ENCODE measurements at regions not wholly inside any gene's neighbourhood (a gene's known extent, or its start where the extent isn't known, plus 50 kb on each side); places are given as distances from the start of the nearest gene placed in this dataset.

- no peak for TF ChIP-seq POLR2AphosphoS5 (IDR thresholded peaks at IDR 0.05; ENCODE audit: low read depth, low read length)
- no peak for TF ChIP-seq POLR2A (IDR thresholded peaks at IDR 0.05; ENCODE audit: low read depth, low read length)
Observed at GRCh38 chr15:25177955-25178801, 223.4 kb downstream of the SNRPN start.

Measured in GM12891 (cell line).